Hepatocyte (in vitro differentiated cells): ENCODE measurements at regions not wholly inside any gene's neighbourhood (a gene's known extent, or its start where the extent isn't known, plus 50 kb on each side); places are given as distances from the start of the nearest gene placed in this dataset.

Source experiments
- DNase-seq: peaks from one replicate; pipeline ENCODE4 v3.0.0-alpha.2; 2016; ENCODE audit warnings: low spot score
- H2AFZ ChIP-seq: fragments of 200-600 bp; sonication (generic); 2 replicates; pipeline ENCODE4 v1.6.0; 2016; ENCODE audit warnings: antibody characterized with exemption, mild to moderate bottlenecking
- H3K27ac ChIP-seq: fragments of 200-600 bp; sonication (generic); 2 replicates; pipeline ENCODE4 v1.5.1; 2016; ENCODE audit warnings: mild to moderate bottlenecking
- H3K27me3 ChIP-seq: fragments of 200-600 bp; sonication (generic); 2 replicates; pipeline ENCODE4 v1.6.1; 2016
- H3K36me3 ChIP-seq: fragments of 200-600 bp; sonication (generic); replicated peaks from 2 replicates; pipeline ENCODE4 v1.5.1; 2016; ENCODE audit warnings: low read depth; ENCODE audit not compliant: insufficient read depth
- H3K4me1 ChIP-seq: fragments of 200-600 bp; sonication (generic); 2 replicates; pipeline ENCODE4 v1.5.1; 2016; ENCODE audit warnings: mild to moderate bottlenecking, moderate library complexity; ENCODE audit not compliant: insufficient read depth
- H3K4me2 ChIP-seq: fragments of 200-600 bp; sonication (generic); 2 replicates; pipeline ENCODE4 v1.6.0; 2016
- H3K4me3 ChIP-seq: fragments of 200-600 bp; sonication (generic); 2 replicates; pipeline ENCODE4 v1.5.1; 2016; ENCODE audit warnings: mild to moderate bottlenecking
- H3K79me2 ChIP-seq: fragments of 200-600 bp; sonication (generic); 2 replicates; pipeline ENCODE4 v1.6.0; 2017; ENCODE audit warnings: mild to moderate bottlenecking
- H3K9me2 ChIP-seq: fragments of 200-600 bp; sonication (generic); replicated peaks from 2 replicates; pipeline ENCODE4 v1.6.0; 2017; ENCODE audit warnings: mild to moderate bottlenecking; ENCODE audit not compliant: insufficient read depth
- H3K9me3 ChIP-seq: fragments of 200-600 bp; sonication (generic); 2 replicates; pipeline ENCODE4 v1.5.1; 2016; ENCODE audit warnings: low read depth, mild to moderate bottlenecking
- H4K20me1 ChIP-seq: fragments of 200-600 bp; sonication (generic); 2 replicates; pipeline ENCODE4 v1.6.0; 2016; ENCODE audit warnings: mild to moderate bottlenecking; ENCODE audit not compliant: insufficient read depth, poor library complexity, severe bottlenecking
- EZH2 ChIP-seq: fragments of 200-600 bp; sonication (generic); IDR thresholded peaks from 2 replicates; pipeline ENCODE4 v1.6.1; 2016; ENCODE audit warnings: antibody characterized with exemption, mild to moderate bottlenecking, borderline replicate concordance
- EZH2phosphoT487 ChIP-seq: fragments of 200-600 bp; sonication (generic); IDR thresholded peaks from one replicate; pipeline ENCODE4 v1.6.1; 2018; ENCODE audit warnings: antibody characterized with exemption, mild to moderate bottlenecking, low read depth, moderate library complexity; ENCODE audit not compliant: unreplicated experiment, severe bottlenecking
- WGBS: methylation state at CpG from one replicate; pipeline ENCODE4 v1.1.6; 2016; ENCODE audit warnings: low lambda C conversion rate; ENCODE audit errors: missing lambda C conversion rate; 5-methylcytosine and 5-hydroxymethylcytosine counted together
- TF ChIP-seq, protein P1 (sequence below): fragments of 200-600 bp; sonication (generic); IDR thresholded peaks from 2 replicates; pipeline ENCODE4 v1.5.1; 2016; ENCODE audit warnings: antibody characterized with exemption, mild to moderate bottlenecking; ENCODE audit not compliant: poor library complexity

- no peak for DNase-seq
- Histone ChIP-seq H3K27ac (no peak overlapping the region), H3K9me2 (no peaks in the 10 kb centered on the region), H3K79me2 (no peaks in the 10 kb centered on the region), H2AFZ (no peak overlapping the region), H3K27me3 (no peaks in the 10 kb centered on the region), H3K4me1 (no peaks in the 10 kb centered on the region), H3K4me2 (no peak overlapping the region), H4K20me1 (no peaks in the 10 kb centered on the region), H3K4me3 (no peak overlapping the region), H3K36me3 (no peaks in the 10 kb centered on the region), H3K9me3 (no peaks in the 10 kb centered on the region)
- TF ChIP-seq EZH2phosphoT487 (no peak), EZH2 (no peak)
- TF ChIP-seq, protein P1, sequence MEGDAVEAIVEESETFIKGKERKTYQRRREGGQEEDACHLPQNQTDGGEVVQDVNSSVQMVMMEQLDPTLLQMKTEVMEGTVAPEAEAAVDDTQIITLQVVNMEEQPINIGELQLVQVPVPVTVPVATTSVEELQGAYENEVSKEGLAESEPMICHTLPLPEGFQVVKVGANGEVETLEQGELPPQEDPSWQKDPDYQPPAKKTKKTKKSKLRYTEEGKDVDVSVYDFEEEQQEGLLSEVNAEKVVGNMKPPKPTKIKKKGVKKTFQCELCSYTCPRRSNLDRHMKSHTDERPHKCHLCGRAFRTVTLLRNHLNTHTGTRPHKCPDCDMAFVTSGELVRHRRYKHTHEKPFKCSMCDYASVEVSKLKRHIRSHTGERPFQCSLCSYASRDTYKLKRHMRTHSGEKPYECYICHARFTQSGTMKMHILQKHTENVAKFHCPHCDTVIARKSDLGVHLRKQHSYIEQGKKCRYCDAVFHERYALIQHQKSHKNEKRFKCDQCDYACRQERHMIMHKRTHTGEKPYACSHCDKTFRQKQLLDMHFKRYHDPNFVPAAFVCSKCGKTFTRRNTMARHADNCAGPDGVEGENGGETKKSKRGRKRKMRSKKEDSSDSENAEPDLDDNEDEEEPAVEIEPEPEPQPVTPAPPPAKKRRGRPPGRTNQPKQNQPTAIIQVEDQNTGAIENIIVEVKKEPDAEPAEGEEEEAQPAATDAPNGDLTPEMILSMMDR, result no peak
- WGBS, result 88% methylated on average over 4 of the region's 5 CpGs
Observed at GRCh38 chr21:17428484-17428869, 84.4 kb upstream of the CXADR start.

DNA sequence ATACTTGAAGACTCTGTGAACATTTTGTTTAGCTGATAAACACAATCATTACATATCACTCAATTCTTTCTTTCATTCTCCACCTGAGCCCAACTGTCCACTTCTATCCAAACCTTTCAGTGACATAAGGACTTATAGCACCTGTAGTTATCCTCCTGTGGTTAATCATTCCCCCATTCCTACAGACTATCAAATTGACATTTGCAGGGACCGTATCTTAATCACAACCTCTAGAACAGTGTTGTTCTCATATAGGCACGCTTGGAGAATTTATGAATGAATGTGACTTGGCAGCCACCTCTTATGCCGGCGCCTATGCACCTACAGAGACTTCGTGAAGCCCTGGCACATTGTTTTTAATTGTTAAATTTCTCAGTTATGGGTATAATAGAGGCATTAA is 83.9 kb upstream of the CXADR start:
- Histone ChIP-seq H4K20me1 (no peaks in the 10 kb centered on the region), H3K4me3 (no peak overlapping the region), H3K4me2 (no peak overlapping the region), H3K36me3 (no peaks in the 10 kb centered on the region), H3K79me2 (no peaks in the 10 kb centered on the region), H3K27ac (no peak overlapping the region), H3K27me3 (no peaks in the 10 kb centered on the region), H3K9me2 (no peaks in the 10 kb centered on the region), H3K9me3 (no peaks in the 10 kb centered on the region), H3K4me1 (no peaks in the 10 kb centered on the region), H2AFZ (no peak overlapping the region)
- TF ChIP-seq EZH2phosphoT487 (no peak), EZH2 (no peak)
- TF ChIP-seq, protein P1, result no peak
- WGBS, result 95% methylated on average over 5 of the region's 5 CpGs
- DNase-seq, result no peak

- H3K4me2 ChIP-seq, result no peak overlapping the region
- H3K9me2 ChIP-seq, result no peaks in the 10 kb centered on the region
- TF ChIP-seq, protein P1, result no peak
- no peak for TF ChIP-seq EZH2phosphoT487
- no peak for TF ChIP-seq EZH2
- no peak for DNase-seq
- no peaks in the 10 kb centered on the region for H3K27me3 ChIP-seq
- no peaks in the 10 kb centered on the region for H3K9me3 ChIP-seq
- 97% methylated on average over 3 of the region's 3 CpGs for WGBS
- H2AFZ ChIP-seq, result no peak overlapping the region
- H3K79me2 ChIP-seq, result no peaks in the 10 kb centered on the region
- H3K4me3 ChIP-seq, result no peak overlapping the region
- H4K20me1 ChIP-seq, result no peaks in the 10 kb centered on the region
- H3K27ac ChIP-seq, result no peak overlapping the region
- no peaks in the 10 kb centered on the region for H3K4me1 ChIP-seq
- no peaks in the 10 kb centered on the region for H3K36me3 ChIP-seq
Observed at GRCh38 chr21:17429936-17430335, 82.9 kb upstream of the CXADR start.

- H3K4me2 ChIP-seq, result no peak overlapping the region
- TF ChIP-seq, protein P1, result no peak
- no peak for TF ChIP-seq EZH2phosphoT487
- no peak for TF ChIP-seq EZH2
Observed at GRCh38 chr21:17432732-17433057, 80.1 kb upstream of the CXADR start.

More at GRCh38 chr21:17432732-17433057, 80.1 kb upstream of the CXADR start:
- Histone ChIP-seq H3K27me3 (no peaks in the 10 kb centered on the region), H3K4me1 (peaks cover 14% of the 10 kb centered on the region), H2AFZ (no peak overlapping the region), H4K20me1 (no peaks in the 10 kb centered on the region), H3K79me2 (no peaks in the 10 kb centered on the region), H3K4me3 (no peak overlapping the region), H3K27ac (no peak overlapping the region), H3K9me2 (no peaks in the 10 kb centered on the region), H3K9me3 (no peaks in the 10 kb centered on the region), H3K36me3 (no peaks in the 10 kb centered on the region)
- no peak for DNase-seq
- WGBS, result 100% methylated on average over 2 of the region's 3 CpGs
